Uterus (tissue), 2 donors: ENCODE measurements at regions not wholly inside any gene's neighbourhood (a gene's known extent, or its start where the extent isn't known, plus 50 kb on each side); places are given as distances from the start of the nearest gene placed in this dataset.

Source experiments
- CTCF ChIP-seq, 4 experiments: fragments of 200-600 bp in 2 of 4; fragments of 450-650 bp in 2 of 4; sonication (generic) in 2 of 4; IDR thresholded peaks; one replicate each; pipeline ENCODE4 v1.5.1; 2016 to 2019; ENCODE audit warnings: antibody characterized with exemption in 4 of 4, mild to moderate bottlenecking in 2 of 4, moderate library complexity in 1 of 4
- POLR2A ChIP-seq, 2 donors: fragments of 450-650 bp; IDR thresholded peaks; one replicate each; pipeline ENCODE4 v1.6.1; 2016; ENCODE audit warnings: antibody characterized with exemption in 2 of 2, mild to moderate bottlenecking in 1 of 2, moderate library complexity in 1 of 2

- TF ChIP-seq CTCF (IDR thresholded peaks at IDR 0.05) (no peak), POLR2A (IDR thresholded peaks at IDR 0.05) (no peak)
Measured at GRCh38 chr14:53304726-53305381, 151.7 kb upstream of the DDHD1 start.
